Cardiac fibroblast (primary cell): ENCODE measurements at regions not wholly inside any gene's neighbourhood (a gene's known extent, or its start where the extent isn't known, plus 50 kb on each side); places are given as distances from the start of the nearest gene placed in this dataset.

Source experiments
- DNase-seq, 2 donors: peaks; one replicate each; pipeline versions ENCODE4 v3.0.0 to v3.0.0-alpha.2; 2010; ENCODE audit warnings: low read depth in 2 of 2
- H3K4me3 ChIP-seq, 2 donors: replicated peaks in 1 of 2; 1 replicate in 1 of 2; 2 replicates in 1 of 2; pipeline ENCODE4 v1.5.1; 2011; ENCODE audit warnings: low read depth in 2 of 2, low read length in 2 of 2, mild to moderate bottlenecking in 2 of 2, moderate library complexity in 1 of 2
- TF ChIP-seq, protein P1 (sequence below): IDR thresholded peaks from one replicate; pipeline ENCODE4 v1.5.1; 2011; ENCODE audit warnings: low read depth, mild to moderate bottlenecking, low read length, inconsistent platforms

DNA sequence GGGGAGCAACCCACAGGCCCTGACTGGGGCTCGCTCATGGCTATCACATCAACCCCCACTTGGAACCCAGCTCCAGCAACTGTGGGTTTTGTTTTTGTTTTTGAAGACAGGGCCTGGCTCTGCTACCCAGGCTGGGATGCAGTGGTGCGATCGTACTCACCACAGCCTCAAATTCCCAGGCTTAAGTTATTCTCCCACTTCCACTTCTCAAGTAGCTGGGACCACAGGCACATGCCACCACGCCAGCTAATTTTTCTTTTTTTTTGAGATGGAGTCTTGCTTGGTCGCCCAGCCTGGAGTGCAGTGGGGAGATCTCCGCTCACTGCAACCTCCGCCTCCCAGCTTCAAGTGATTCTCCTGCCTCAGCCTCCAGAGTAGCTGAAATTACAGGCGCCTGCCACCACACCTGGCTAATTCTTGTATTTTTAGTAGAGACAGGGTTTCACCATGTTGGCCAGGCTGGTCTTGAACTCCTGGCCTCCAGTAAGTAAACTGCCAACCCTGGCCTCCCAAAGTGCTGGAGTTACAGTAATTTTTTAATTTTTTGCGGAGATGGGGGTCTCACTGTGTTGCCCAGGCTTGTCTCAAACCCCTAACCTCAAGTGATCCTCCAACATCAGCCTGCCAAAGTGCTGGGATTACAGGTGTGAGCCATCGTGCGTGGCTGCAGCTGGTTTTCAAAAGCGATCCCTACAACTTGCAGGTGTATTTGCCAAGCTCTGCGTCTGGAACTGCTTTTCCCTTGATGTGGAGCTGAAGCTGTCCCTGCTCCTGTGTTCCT lies 228.7 kb downstream of the SKIDA1 start:
- no peak overlapping the region for H3K4me3 ChIP-seq
- no peak for DNase-seq
- TF ChIP-seq, protein P1, sequence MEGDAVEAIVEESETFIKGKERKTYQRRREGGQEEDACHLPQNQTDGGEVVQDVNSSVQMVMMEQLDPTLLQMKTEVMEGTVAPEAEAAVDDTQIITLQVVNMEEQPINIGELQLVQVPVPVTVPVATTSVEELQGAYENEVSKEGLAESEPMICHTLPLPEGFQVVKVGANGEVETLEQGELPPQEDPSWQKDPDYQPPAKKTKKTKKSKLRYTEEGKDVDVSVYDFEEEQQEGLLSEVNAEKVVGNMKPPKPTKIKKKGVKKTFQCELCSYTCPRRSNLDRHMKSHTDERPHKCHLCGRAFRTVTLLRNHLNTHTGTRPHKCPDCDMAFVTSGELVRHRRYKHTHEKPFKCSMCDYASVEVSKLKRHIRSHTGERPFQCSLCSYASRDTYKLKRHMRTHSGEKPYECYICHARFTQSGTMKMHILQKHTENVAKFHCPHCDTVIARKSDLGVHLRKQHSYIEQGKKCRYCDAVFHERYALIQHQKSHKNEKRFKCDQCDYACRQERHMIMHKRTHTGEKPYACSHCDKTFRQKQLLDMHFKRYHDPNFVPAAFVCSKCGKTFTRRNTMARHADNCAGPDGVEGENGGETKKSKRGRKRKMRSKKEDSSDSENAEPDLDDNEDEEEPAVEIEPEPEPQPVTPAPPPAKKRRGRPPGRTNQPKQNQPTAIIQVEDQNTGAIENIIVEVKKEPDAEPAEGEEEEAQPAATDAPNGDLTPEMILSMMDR = no peak

DNA sequence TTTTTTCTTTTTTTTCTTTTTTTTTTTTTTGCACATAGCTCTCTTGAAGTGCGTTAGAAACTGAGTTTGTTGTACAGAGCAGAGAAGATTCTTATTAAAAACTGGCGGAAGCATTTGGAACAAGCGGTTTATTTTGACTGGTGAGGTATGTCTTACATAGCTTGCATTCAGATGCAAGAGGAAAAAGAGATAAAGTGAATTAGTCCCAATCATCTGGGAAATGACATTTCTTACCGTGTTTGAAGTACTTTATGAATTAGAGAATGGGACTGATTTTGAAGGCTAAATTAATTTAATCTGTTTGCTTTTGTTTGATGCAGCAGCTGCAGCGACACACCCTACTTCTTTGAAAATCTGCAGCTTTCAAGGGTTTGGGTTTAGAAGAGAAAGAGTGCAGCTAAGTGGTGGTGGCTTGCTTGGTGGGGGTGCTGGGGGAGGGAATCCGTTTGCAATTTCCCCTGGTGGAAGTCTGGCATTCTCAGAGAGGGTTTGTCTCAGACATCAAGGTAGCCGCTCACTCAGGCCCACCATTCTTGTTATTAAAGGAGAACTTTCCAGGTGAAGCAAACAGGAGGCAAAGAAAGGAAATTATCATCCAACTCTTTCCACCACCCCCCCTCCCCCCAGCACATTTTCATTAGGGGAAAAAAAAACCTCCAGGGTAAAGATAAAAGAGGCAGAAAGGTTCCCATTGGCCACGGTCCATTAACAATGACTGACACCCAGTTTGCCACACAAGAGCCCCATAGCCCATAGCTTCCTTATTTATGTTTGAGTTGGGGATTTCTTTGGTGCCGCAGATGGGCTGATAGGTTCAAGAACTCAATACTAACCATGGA lies 231.7 kb downstream of the SKIDA1 start:
- DNase-seq = peak in 1 of 2 donors; percentile 47
- H3K4me3 ChIP-seq = no peak overlapping the region
- TF ChIP-seq, protein P1 = no peak

DNA sequence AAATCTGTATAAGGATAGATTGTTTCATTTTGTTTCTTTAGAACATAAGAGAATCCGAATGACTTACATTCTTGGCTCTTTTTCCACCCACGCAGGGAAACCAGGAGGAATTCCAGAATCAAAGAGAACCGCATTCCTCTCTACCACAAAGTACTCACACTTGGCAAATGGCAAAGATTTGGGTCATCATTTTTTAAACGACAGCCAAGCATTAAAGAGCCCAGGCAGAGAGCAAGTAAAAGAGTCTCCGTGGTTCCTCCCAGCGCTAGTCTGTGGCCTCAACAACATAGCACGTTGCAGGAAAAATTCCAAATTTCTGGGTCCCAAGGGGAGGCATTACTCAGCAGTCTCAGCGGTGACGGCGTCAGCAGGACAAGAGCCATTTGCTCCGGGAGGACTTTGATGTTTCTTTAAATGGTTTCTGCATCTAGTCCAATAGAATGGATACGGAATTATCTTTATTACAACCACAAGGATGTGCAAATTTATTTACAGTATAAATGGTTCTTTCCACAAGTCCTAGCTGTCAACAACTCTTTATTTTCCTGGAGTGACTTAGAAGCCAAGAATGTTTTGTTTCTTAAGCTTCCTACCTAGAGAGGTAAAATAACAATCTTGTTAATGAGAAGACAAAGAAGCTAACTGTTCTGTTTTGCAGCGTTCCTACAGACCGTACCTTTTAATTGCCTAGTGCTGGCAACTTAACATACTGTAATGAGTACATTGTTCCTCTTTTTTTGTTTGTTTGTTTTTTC lies 232.5 kb downstream of the SKIDA1 start:
- TF ChIP-seq, protein P1 = no peak
- peak; percentile 98 to 99 for DNase-seq
- peak overlapping the region; percentile 9 to 11 for H3K4me3 ChIP-seq

DNA sequence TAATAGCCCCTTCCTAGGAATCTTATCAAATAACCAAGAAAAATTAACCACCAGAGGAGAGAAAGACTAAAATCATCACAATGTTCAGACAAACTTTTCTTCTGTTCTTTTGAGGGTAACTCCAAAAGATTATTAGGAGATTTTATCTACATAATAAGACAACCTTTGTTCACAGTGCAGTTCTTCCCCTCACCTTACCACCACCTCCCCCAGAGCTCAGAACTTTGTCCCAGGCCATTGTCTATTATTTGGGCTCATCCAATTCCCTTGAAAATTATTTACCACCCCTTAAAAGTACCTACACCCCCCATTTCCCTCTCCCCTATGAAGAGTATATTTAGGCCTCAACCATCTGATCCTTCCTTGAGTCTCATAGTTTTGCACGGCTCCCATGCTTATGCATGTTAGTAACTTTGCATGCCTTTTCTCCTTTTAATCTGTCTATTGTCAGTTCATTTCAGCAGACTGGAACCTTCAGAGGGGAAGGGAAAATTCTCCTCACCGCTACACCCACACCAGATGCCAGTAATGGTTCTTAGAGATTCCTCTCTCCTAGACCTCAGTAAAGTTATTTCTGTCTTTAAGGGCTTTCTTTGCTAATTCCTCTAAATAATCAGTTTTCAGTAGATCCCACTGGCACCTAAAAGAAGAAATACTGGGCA lies 234.9 kb downstream of the SKIDA1 start:
- H3K4me3 ChIP-seq = no peak overlapping the region
- TF ChIP-seq, protein P1 = no peak
- no peak for DNase-seq

DNA sequence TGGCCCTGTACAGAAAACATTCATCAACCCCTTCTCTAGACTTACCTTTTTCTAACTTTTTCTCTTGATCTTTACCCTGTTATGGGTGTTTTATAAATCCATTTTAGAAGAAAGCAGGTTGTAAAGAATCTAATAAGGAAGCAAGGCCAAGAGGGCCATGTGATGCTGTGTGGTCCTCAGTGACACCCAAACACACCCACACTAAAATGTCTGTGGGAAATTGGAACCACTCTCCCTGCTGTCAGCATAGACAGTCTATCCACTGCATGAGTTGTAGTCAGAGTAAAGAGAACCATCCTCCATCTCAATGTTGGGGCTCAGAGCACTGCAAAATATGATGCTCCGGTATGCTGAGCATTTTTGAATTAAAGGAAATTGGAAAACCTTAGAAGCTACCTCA lies 235.5 kb downstream of the SKIDA1 start:
- TF ChIP-seq, protein P1 = no peak
- DNase-seq = no peak
- no peak overlapping the region for H3K4me3 ChIP-seq

DNA sequence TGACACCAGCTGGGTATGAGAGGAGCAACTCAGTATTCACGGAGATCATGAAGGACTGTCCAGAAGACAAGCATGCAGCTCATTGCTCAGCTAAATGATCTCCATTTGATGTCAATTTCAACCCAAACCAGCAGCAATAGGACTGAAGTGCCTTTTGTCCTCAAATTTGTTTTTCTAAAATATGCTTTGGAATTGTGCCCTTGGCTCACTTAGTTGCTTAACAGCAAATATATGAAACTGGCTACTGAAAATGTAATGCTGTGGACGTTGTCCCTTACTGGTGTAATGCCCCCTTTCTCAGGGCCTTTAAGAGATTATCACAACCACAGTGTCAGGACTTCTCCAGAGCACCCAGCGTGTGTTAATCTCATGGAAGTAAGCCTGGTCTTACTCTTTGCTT lies 236.2 kb downstream of the SKIDA1 start:
- DNase-seq = no peak
- TF ChIP-seq, protein P1 = no peak
- H3K4me3 ChIP-seq = no peak overlapping the region
